H1 (cell line): ENCODE measurements at regions not wholly inside any gene's neighbourhood (a gene's known extent, or its start where the extent isn't known, plus 50 kb on each side); places are given as distances from the start of the nearest gene placed in this dataset.
"Not testable (repeated sequence)": the region's sequence is repeated elsewhere in the genome, so short reads cannot be mapped to it uniquely, and the experiment has no call there.

ENCODE experiments used
- CTCF ChIA-PET: fragments of 300-600 bp; sonication (Branson Sonifier 250); formaldehyde crosslinking; loops from one replicate; lab custom pipeline; 2021; ENCODE audit not compliant: partially characterized antibody; lab: Charles Lee
- POLR2A ChIA-PET: fragments of 300-600 bp; sonication (Branson Sonifier 250); formaldehyde crosslinking; loops from one replicate; lab custom pipeline; 2021; ENCODE audit warnings: inconsistent platforms; ENCODE audit not compliant: partially characterized antibody; lab: Charles Lee
- DNase-seq, 2 experiments: peaks; one replicate each; pipeline versions ENCODE4 v3.0.0 to v3.0.0-alpha.2; 2010 to 2022; ENCODE audit warnings: low spot score in 2 of 2, low read depth in 1 of 2, mixed read lengths in 1 of 2
- FAIRE-seq: peaks from 2 replicates; lab custom pipeline; 2011; peaks lifted over from hg19 to GRCh38; lab: Jason Lieb, UNC
- H2AFZ ChIP-seq: 2 replicates; pipeline ENCODE4 v1.8.1; 2012; ENCODE audit warnings: low read length, inconsistent platforms
- H2AK5ac ChIP-seq: 2 replicates; pipeline ENCODE4 v1.6.1; 2013; ENCODE audit warnings: low read depth, low read length
- H2BK120ac ChIP-seq: replicated peaks from 2 replicates; pipeline ENCODE3; 2013; ENCODE audit warnings: low read depth, low read length, inconsistent platforms
- H2BK12ac ChIP-seq: 2 replicates; pipeline ENCODE4 v1.6.1; 2013; ENCODE audit warnings: low read depth, low read length
- H2BK15ac ChIP-seq: 2 replicates; pipeline ENCODE4 v1.6.1; 2013; ENCODE audit warnings: low read length
- H2BK20ac ChIP-seq: 2 replicates; pipeline ENCODE4 v1.6.1; 2013; ENCODE audit warnings: low read length
- H2BK5ac ChIP-seq: 2 replicates; pipeline ENCODE4 v1.6.1; 2013; ENCODE audit warnings: low read depth, low read length
- H3K14ac ChIP-seq: 2 replicates; pipeline ENCODE4 v1.6.1; 2013; ENCODE audit warnings: inconsistent platforms; ENCODE audit not compliant: insufficient read length
- H3K18ac ChIP-seq: 2 replicates; pipeline ENCODE4 v1.6.1; 2013; ENCODE audit warnings: low read length; ENCODE audit errors: extremely low read depth
- H3K23ac ChIP-seq: 2 replicates; pipeline ENCODE4 v1.6.1; 2013; ENCODE audit warnings: inconsistent platforms; ENCODE audit not compliant: insufficient read length
- H3K23me2 ChIP-seq: 2 replicates; pipeline ENCODE4 v1.6.1; 2013; ENCODE audit warnings: low read depth, low read length
- H3K27ac ChIP-seq: 2 replicates; pipeline ENCODE4 v1.6.1; 2011; ENCODE audit warnings: low read depth, low read length, inconsistent platforms
- H3K27me3 ChIP-seq, 4 experiments: replicated peaks in 1 of 4; 1 replicate in 1 of 4; 2 replicates in 3 of 4; pipeline versions ENCODE4 v1.6.1 to v1.8.1; 2011 to 2013; ENCODE audit warnings: low read length in 3 of 4, mild to moderate bottlenecking in 3 of 4, inconsistent platforms in 2 of 4, mixed read lengths in 2 of 4, moderate library complexity in 1 of 4; ENCODE audit not compliant: control insufficient read depth in 3 of 4, insufficient read depth in 3 of 4; ENCODE audit errors: extremely low read depth in 1 of 4
- H3K36me3 ChIP-seq, 4 experiments: 2 replicates each; pipeline versions ENCODE4 v1.6.1 to v1.8.1; 2011 to 2013; ENCODE audit warnings: mild to moderate bottlenecking in 4 of 4, low read length in 3 of 4, moderate library complexity in 2 of 4, control low read depth in 1 of 4, inconsistent platforms in 1 of 4; ENCODE audit not compliant: insufficient read depth in 4 of 4, control insufficient read depth in 2 of 4
- H3K4ac ChIP-seq: replicated peaks from 2 replicates; pipeline ENCODE3; 2013; ENCODE audit warnings: low read length, low read depth, mixed read lengths, inconsistent platforms; ENCODE audit not compliant: insufficient read length
- H3K4me1 ChIP-seq, 4 experiments: replicated peaks in 1 of 4; 1 replicate in 1 of 4; 2 replicates in 3 of 4; pipeline versions ENCODE4 v1.6.1 to v1.8.1; 2011 to 2013; ENCODE audit warnings: low read length in 3 of 4, inconsistent platforms in 2 of 4, mixed read lengths in 1 of 4; ENCODE audit not compliant: insufficient read depth in 4 of 4, control insufficient read depth in 3 of 4
- H3K4me2 ChIP-seq, 2 experiments: 2 replicates each; pipeline versions ENCODE4 v1.6.1 to v1.8.1; 2011 to 2013; ENCODE audit warnings: low read depth in 2 of 2, low read length in 2 of 2, control low read depth in 1 of 2, inconsistent platforms in 1 of 2, mild to moderate bottlenecking in 1 of 2; ENCODE audit not compliant: insufficient read depth in 1 of 2
- H3K4me3 ChIP-seq, 4 experiments: fragments of 200-600, 300-600 bp in 1 of 4; sonication (generic), shearing (Covaris generic), sonication (Bioruptor Twin) in 1 of 4; 2 replicates each; pipeline versions ENCODE4 v1.5.1 to v1.8.1; 2011 to 2016; ENCODE audit warnings: low read length in 4 of 4, low read depth in 3 of 4, control low read depth in 2 of 4, inconsistent platforms in 2 of 4, mild to moderate bottlenecking in 2 of 4, mixed read lengths in 1 of 4, moderate library complexity in 1 of 4; ENCODE audit not compliant: insufficient read depth in 2 of 4; ENCODE audit errors: extremely low read depth in 1 of 4
- H3K56ac ChIP-seq: replicated peaks from 2 replicates; pipeline ENCODE3; 2013; ENCODE audit warnings: low read depth, mild to moderate bottlenecking, mixed read lengths, low read length, inconsistent platforms; ENCODE audit not compliant: insufficient read length
- H3K79me1 ChIP-seq: 2 replicates; pipeline ENCODE4 v1.6.1; 2013; ENCODE audit warnings: low read depth, low read length, control low read depth
- H3K79me2 ChIP-seq, 2 experiments: 2 replicates each; pipeline versions ENCODE4 v1.6.1 to v1.8.1; 2012 to 2013; ENCODE audit warnings: low read length in 2 of 2, mild to moderate bottlenecking in 2 of 2, inconsistent platforms in 1 of 2; ENCODE audit not compliant: insufficient read depth in 2 of 2, control insufficient read depth in 1 of 2
- H3K9ac ChIP-seq, 4 experiments: replicated peaks in 1 of 4; 1 replicate in 1 of 4; 2 replicates in 3 of 4; pipeline versions ENCODE4 v1.6.1 to v1.8.1; 2011 to 2013; ENCODE audit warnings: low read depth in 3 of 4, low read length in 3 of 4, control low read depth in 2 of 4, mild to moderate bottlenecking in 2 of 4, moderate library complexity in 2 of 4, inconsistent platforms in 1 of 4; ENCODE audit errors: extremely low read depth in 1 of 4
- H3K9me3 ChIP-seq, 2 experiments: 2 replicates each; pipeline versions ENCODE4 v1.6.1 to v1.8.1; 2012 to 2013; ENCODE audit warnings: mild to moderate bottlenecking in 2 of 2, moderate library complexity in 2 of 2, control low read depth in 1 of 2, inconsistent platforms in 1 of 2, low read depth in 1 of 2, low read length in 1 of 2, mixed read lengths in 1 of 2; ENCODE audit not compliant: insufficient read depth in 2 of 2
- H4K20me1 ChIP-seq, 2 experiments: replicated peaks in 1 of 2; 2 replicates each; pipeline versions ENCODE3 to v1.8.1; 2011 to 2013; ENCODE audit warnings: inconsistent platforms in 2 of 2, low read length in 2 of 2, mild to moderate bottlenecking in 1 of 2; ENCODE audit not compliant: insufficient read depth in 2 of 2, control insufficient read depth in 1 of 2
- H4K5ac ChIP-seq: 2 replicates; pipeline ENCODE4 v1.6.1; 2013; ENCODE audit warnings: low read length, low read depth, mixed read lengths, inconsistent platforms; ENCODE audit not compliant: insufficient read length
- H4K8ac ChIP-seq: 2 replicates; pipeline ENCODE4 v1.8.0; 2013; ENCODE audit warnings: mild to moderate bottlenecking, moderate library complexity, low read length, inconsistent platforms; ENCODE audit not compliant: insufficient read depth; ENCODE audit errors: extremely low read depth
- H4K91ac ChIP-seq: replicated peaks from 2 replicates; pipeline ENCODE3; 2013; ENCODE audit warnings: low read length, mixed read lengths, inconsistent platforms; ENCODE audit not compliant: insufficient read length
- MAFK ChIP-seq: IDR thresholded peaks from 2 replicates; pipeline ENCODE4 v1.6.1; 2012; ENCODE audit warnings: low read depth, mild to moderate bottlenecking, improper control_type of control experiment, low read length
- ZNF274 ChIP-seq: IDR thresholded peaks from 2 replicates; pipeline ENCODE4 v1.7.0; 2012; ENCODE audit warnings: low read length, borderline replicate concordance; ENCODE audit errors: extremely low read depth
- WGBS, 2 experiments: shearing (Covaris generic) in 1 of 2; methylation state at CpG; one replicate each; pipeline versions ENCODE4 v1.1.6 to v1.1.7; 2013 to 2015; ENCODE audit warnings: low lambda C conversion rate in 2 of 2, mixed read lengths in 2 of 2, inconsistent platforms in 1 of 2, low coverage in 1 of 2, missing lambda C conversion rate in 1 of 2; ENCODE audit not compliant: insufficient replicate concordance in 2 of 2, insufficient coverage in 1 of 2, insufficient read length in 1 of 2; ENCODE audit errors: extremely low coverage in 1 of 2, missing lambda C conversion rate in 1 of 2; 5-methylcytosine and 5-hydroxymethylcytosine counted together

- H4K8ac ChIP-seq, result no peak overlapping the region
- no peaks in the 10 kb centered on the region for H3K79me2 ChIP-seq
- no peak overlapping the region for H3K14ac ChIP-seq
- no peaks in the 10 kb centered on the region for H3K36me3 ChIP-seq
- H3K4me2 ChIP-seq, result no peak overlapping the region
- no peak for DNase-seq
- no peak for FAIRE-seq
- H3K27me3 ChIP-seq, result no peaks in the 10 kb centered on the region
- ChIA-PET POLR2A (interaction anchor here (0.6 kb wide), 1 partner anchor 10 kb away, joined by 4 read pairs; no protein-coding TSS in a partner anchor), CTCF (interaction anchor here (1.1 kb wide), 1 partner anchor 10 kb away, joined by 4 read pairs; no protein-coding TSS in a partner anchor)
- H2BK20ac ChIP-seq, result no peak overlapping the region
- TF ChIP-seq MAFK (peak; percentile 22; the same call in 1 of the 2 replicates), ZNF274 (no peak)
- no peaks in the 10 kb centered on the region for H3K4me1 ChIP-seq
- H4K5ac ChIP-seq, result no peak overlapping the region
- 96% methylated on average over 1 of the region's 1 CpG; no CpG with 5 or more reads in 1 of the 2 experiments for WGBS, 2 experiments
- H2AFZ ChIP-seq, result no peak overlapping the region
- H3K27ac ChIP-seq, result no peak overlapping the region
- no peak overlapping the region for H3K18ac ChIP-seq
- H3K23ac ChIP-seq, result no peak overlapping the region
- H3K23me2 ChIP-seq, result no peaks in the 10 kb centered on the region
- H3K4ac ChIP-seq, result no peak overlapping the region
- H4K20me1 ChIP-seq, result no peaks in the 10 kb centered on the region
- no peak overlapping the region for H2BK120ac ChIP-seq
- no peak overlapping the region for H2BK5ac ChIP-seq
- no peak overlapping the region for H4K91ac ChIP-seq
- H3K9ac ChIP-seq, result no peak overlapping the region
- H3K4me3 ChIP-seq, result no peak overlapping the region
- H3K9me3 ChIP-seq, result no peaks in the 10 kb centered on the region
- no peak overlapping the region for H3K56ac ChIP-seq
- H2AK5ac ChIP-seq, result no peak overlapping the region
- H3K79me1 ChIP-seq, result no peaks in the 10 kb centered on the region
- no peak overlapping the region for H2BK12ac ChIP-seq
- H2BK15ac ChIP-seq, result no peak overlapping the region
Observed at GRCh38 chr2:184455624-184456023, 142.7 kb upstream of the ZNF804A start.

- H3K4me3 ChIP-seq, H3K18ac ChIP-seq, H3K79me2 ChIP-seq, H3K4me1 ChIP-seq, H3K4ac ChIP-seq, H2BK15ac ChIP-seq, H3K9ac ChIP-seq, H2BK120ac ChIP-seq, H2BK12ac ChIP-seq, H3K27me3 ChIP-seq, H3K14ac ChIP-seq, H3K23me2 ChIP-seq, H3K9me3 ChIP-seq, H4K91ac ChIP-seq, H2AK5ac ChIP-seq, H2AFZ ChIP-seq, FAIRE-seq, POLR2A ChIA-PET, H3K27ac ChIP-seq, H3K23ac ChIP-seq, H4K20me1 ChIP-seq, H3K4me2 ChIP-seq, H2BK20ac ChIP-seq, H3K36me3 ChIP-seq, H3K56ac ChIP-seq, DNase-seq, H4K5ac ChIP-seq, H2BK5ac ChIP-seq, H3K79me1 ChIP-seq, H4K8ac ChIP-seq: not testable (repeated sequence)
- WGBS, 2 experiments, result 98% methylated on average over 10 of the region's 10 CpGs; no CpG with 5 or more reads in 1 of the 2 experiments
- CTCF ChIA-PET, result interaction anchor here (0.6 kb wide), 1 partner anchor 388 kb away, joined by 3 read pairs; no protein-coding TSS in a partner anchor
Observed at GRCh38 chr2:184456693-184457092, 141.6 kb upstream of the ZNF804A start.
